Panc1 (cell line): ENCODE measurements at regions not wholly inside any gene's neighbourhood (a gene's known extent, or its start where the extent isn't known, plus 50 kb on each side); places are given as distances from the start of the nearest gene placed in this dataset.

Experiments
- ATAC-seq: fragments of 200-7000 bp; cut with Tn5 transposase; 2 replicates; pipeline ENCODE4 v1.9.1; 2020; ENCODE audit warnings: mild to moderate bottlenecking, moderate library complexity
- BruUV-seq: library from RNA; stranded (reverse); fragments of 400-500 nt; replicated peaks from 2 replicates; lab custom pipeline; 2021; lab: Mats Ljungman, UMichigan
- CTCF ChIA-PET: fragments of 300-600 bp; sonication (Branson Sonifier 250); formaldehyde crosslinking; loops from one replicate; lab custom pipeline; 2022; ENCODE audit warnings: antibody characterized with exemption; lab: Charles Lee
- POLR2A ChIA-PET: fragments of 300-600 bp; sonication (Branson Sonifier 250); formaldehyde crosslinking; loops from one replicate; lab custom pipeline; 2022; ENCODE audit warnings: antibody characterized with exemption; lab: Charles Lee
- DNase-seq: peaks from one replicate; pipeline ENCODE4 v3.0.0-alpha.2; 2010; ENCODE audit warnings: low read depth, low spot score
- H3K27ac ChIP-seq: 2 replicates; pipeline ENCODE4 v1.5.1; 2011; ENCODE audit warnings: mild to moderate bottlenecking, low read length, inconsistent platforms
- H3K27me3 ChIP-seq: fragments of 200-500 bp; sonication (Bioruptor generic); 2 replicates; pipeline ENCODE4 v1.6.0; 2014; ENCODE audit warnings: low read length, inconsistent platforms; ENCODE audit not compliant: control insufficient read depth, insufficient read depth
- H3K36me3 ChIP-seq: fragments of 200-500 bp; sonication (Bioruptor generic); 2 replicates; pipeline ENCODE4 v1.5.1; 2014; ENCODE audit warnings: inconsistent platforms, mild to moderate bottlenecking, low read length, moderate library complexity; ENCODE audit not compliant: control insufficient read depth, insufficient read depth
- H3K4me1 ChIP-seq: 2 replicates; pipeline ENCODE4 v1.5.1; 2011; ENCODE audit warnings: inconsistent platforms, mild to moderate bottlenecking, low read length, moderate library complexity; ENCODE audit not compliant: control insufficient read depth, insufficient read depth
- H3K4me3 ChIP-seq, 2 experiments: 2 replicates each; pipeline ENCODE4 v1.5.1; 2011 to 2012; ENCODE audit warnings: low read depth in 2 of 2, low read length in 2 of 2, mild to moderate bottlenecking in 2 of 2, inconsistent platforms in 1 of 2, moderate library complexity in 1 of 2
- H3K9me3 ChIP-seq: fragments of 200-500 bp; sonication (Bioruptor generic); 2 replicates; pipeline ENCODE4 v1.5.1; 2014; ENCODE audit warnings: low read depth, mild to moderate bottlenecking, inconsistent platforms, low read length, moderate library complexity; ENCODE audit not compliant: control insufficient read depth, insufficient read depth
- POLR2AphosphoS5 ChIP-seq: IDR thresholded peaks from 2 replicates; pipeline ENCODE4 v1.6.1; 2012; ENCODE audit warnings: mild to moderate bottlenecking, low read depth, low read length, moderate library complexity
- SIN3A ChIP-seq: IDR thresholded peaks from 2 replicates; pipeline ENCODE4 v1.6.1; 2012; ENCODE audit warnings: low read depth, mild to moderate bottlenecking, low read length, moderate library complexity, borderline replicate concordance; ENCODE audit not compliant: insufficient read depth
- TCF7L2 ChIP-seq: IDR thresholded peaks from 2 replicates; pipeline ENCODE4 v1.6.1; 2011; ENCODE audit warnings: mild to moderate bottlenecking, low read depth, low read length, inconsistent platforms
- in situ Hi-C: cut with HindIII; loops from 2 replicates; pipeline ENCODE4 v1.10.0; 2016; ENCODE audit warnings: low sequenced_read_pairs, low pct_unique_long_range_greater_than_20kb
- intact Hi-C: fragments of 100-400 bp; cut with micrococcal nuclease; formaldehyde crosslinking; loops from one replicate; pipeline ENCODE4 v1.10.0; 2022; ENCODE audit not compliant: unreplicated experiment
- TF ChIP-seq, protein P1 (sequence below), 2 experiments: IDR thresholded peaks; 2 replicates each; pipeline ENCODE4 v1.6.1; 2011 to 2012; ENCODE audit warnings: low read depth in 2 of 2, control low read depth in 1 of 2, low read length in 1 of 2, mild to moderate bottlenecking in 1 of 2, moderate library complexity in 1 of 2; ENCODE audit not compliant: insufficient read depth in 1 of 2
- TF ChIP-seq, protein P2 (sequence below): fragments of 450-650 bp; IDR thresholded peaks from 2 replicates; pipeline ENCODE4 v1.5.1; 2017; ENCODE audit warnings: mild to moderate bottlenecking

DNA sequence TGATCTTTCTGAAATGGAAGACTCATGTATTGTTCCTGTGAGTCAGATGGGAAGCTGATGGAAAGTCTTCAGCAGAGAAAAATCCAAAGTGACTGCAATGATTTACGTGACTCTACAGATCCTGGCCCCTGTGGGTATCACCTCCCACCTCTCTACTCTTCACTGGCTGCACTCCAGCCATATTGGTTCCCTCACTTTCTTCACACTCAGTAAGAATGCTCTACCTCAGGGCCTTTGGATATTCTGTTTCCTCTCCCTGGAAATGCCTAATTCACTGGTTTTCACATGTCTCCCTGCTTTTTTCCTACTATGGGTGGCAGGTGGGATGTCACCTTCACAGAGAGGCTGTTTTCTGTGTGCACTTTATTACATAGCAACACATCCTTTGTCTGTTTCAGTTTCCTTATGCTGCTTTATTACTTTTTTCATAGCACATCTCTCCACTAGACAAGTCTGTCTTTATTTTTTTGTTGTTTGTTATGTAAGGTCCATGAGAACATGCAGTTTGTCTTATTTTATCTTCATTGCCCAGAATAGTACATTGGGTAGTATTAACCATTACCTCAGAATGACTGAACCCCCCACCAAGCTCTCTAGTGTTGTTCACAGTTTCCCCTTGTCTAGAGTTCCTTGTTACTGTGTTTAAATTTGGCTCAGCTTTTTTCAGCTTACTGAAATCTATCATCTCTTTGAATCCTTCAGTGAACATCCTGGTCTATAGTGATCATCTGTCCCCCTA is 57.6 kb upstream of the CLNK start:
- DNase-seq (no peak), ATAC-seq (no peak)
- in situ Hi-C loops (no loop called here), intact Hi-C loops (no loop called here)
- H3K4me1 ChIP-seq, result no peaks in the 10 kb centered on the region
- no peaks in the 10 kb centered on the region for H3K9me3 ChIP-seq
- no peak overlapping the region for H3K4me3 ChIP-seq
- ChIA-PET CTCF (no interaction called here), POLR2A (no interaction called here)
- H3K27me3 ChIP-seq, result no peaks in the 10 kb centered on the region
- TF ChIP-seq SIN3A, result no peak
- TF ChIP-seq POLR2AphosphoS5, result no peak
- TF ChIP-seq TCF7L2, result no peak
- TF ChIP-seq, protein P1, sequence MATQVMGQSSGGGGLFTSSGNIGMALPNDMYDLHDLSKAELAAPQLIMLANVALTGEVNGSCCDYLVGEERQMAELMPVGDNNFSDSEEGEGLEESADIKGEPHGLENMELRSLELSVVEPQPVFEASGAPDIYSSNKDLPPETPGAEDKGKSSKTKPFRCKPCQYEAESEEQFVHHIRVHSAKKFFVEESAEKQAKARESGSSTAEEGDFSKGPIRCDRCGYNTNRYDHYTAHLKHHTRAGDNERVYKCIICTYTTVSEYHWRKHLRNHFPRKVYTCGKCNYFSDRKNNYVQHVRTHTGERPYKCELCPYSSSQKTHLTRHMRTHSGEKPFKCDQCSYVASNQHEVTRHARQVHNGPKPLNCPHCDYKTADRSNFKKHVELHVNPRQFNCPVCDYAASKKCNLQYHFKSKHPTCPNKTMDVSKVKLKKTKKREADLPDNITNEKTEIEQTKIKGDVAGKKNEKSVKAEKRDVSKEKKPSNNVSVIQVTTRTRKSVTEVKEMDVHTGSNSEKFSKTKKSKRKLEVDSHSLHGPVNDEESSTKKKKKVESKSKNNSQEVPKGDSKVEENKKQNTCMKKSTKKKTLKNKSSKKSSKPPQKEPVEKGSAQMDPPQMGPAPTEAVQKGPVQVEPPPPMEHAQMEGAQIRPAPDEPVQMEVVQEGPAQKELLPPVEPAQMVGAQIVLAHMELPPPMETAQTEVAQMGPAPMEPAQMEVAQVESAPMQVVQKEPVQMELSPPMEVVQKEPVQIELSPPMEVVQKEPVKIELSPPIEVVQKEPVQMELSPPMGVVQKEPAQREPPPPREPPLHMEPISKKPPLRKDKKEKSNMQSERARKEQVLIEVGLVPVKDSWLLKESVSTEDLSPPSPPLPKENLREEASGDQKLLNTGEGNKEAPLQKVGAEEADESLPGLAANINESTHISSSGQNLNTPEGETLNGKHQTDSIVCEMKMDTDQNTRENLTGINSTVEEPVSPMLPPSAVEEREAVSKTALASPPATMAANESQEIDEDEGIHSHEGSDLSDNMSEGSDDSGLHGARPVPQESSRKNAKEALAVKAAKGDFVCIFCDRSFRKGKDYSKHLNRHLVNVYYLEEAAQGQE (IDR thresholded peaks at IDR 0.05; ENCODE audit: insufficient read depth in 1 of 2, low read depth in 2 of 2, low read length in 1 of 2), result no peak
- H3K36me3 ChIP-seq, result no peaks in the 10 kb centered on the region
- no TSS peak for BruUV-seq
- H3K27ac ChIP-seq, result no peak overlapping the region

DNA sequence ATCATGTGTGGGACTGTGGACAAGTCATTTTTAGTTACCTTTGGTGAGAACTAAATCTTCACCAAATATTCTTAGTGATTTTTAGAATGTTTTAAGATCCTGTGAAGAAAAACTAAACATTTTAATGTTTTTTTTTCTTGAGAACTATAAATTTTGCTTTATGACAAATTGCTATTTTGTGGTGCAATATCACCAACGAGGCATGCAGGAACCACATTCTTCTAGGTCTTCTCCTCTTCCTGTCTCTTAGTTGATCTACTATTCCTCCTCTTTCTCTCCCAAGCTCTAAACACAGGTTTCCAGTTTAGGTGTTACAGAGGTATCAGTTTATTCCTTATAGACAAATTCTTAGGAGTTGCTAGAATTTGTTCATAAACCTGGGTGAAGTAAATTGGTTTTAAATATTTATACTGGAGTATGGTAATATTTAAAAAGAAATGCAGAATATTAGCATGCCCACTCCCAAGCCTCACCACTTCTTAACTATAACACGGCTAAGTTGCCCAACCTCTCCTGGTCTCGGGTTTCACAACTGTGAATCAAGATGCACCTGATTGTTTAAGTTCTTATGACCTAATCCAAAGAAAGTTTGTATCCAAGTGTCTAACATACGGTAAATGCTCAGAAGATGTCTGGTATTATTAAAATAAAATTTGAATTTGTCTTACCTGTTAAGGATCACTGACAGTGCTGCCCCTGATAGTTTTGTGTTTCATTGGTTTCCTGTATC is 56.5 kb upstream of the CLNK start:
- no peak overlapping the region for H3K4me3 ChIP-seq
- H3K27me3 ChIP-seq, result no peaks in the 10 kb centered on the region
- CTCF ChIA-PET, result no interaction called here
- TF ChIP-seq POLR2AphosphoS5, result no peak
- TF ChIP-seq, protein P1 (IDR thresholded peaks at IDR 0.05; ENCODE audit: insufficient read depth in 1 of 2, low read depth in 2 of 2, low read length in 1 of 2), result no peak
- TF ChIP-seq, protein P2, sequence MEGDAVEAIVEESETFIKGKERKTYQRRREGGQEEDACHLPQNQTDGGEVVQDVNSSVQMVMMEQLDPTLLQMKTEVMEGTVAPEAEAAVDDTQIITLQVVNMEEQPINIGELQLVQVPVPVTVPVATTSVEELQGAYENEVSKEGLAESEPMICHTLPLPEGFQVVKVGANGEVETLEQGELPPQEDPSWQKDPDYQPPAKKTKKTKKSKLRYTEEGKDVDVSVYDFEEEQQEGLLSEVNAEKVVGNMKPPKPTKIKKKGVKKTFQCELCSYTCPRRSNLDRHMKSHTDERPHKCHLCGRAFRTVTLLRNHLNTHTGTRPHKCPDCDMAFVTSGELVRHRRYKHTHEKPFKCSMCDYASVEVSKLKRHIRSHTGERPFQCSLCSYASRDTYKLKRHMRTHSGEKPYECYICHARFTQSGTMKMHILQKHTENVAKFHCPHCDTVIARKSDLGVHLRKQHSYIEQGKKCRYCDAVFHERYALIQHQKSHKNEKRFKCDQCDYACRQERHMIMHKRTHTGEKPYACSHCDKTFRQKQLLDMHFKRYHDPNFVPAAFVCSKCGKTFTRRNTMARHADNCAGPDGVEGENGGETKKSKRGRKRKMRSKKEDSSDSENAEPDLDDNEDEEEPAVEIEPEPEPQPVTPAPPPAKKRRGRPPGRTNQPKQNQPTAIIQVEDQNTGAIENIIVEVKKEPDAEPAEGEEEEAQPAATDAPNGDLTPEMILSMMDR, result no peak
- no peak for TF ChIP-seq SIN3A
- no peak for TF ChIP-seq TCF7L2
- no peak for ATAC-seq
- no peaks in the 10 kb centered on the region for H3K9me3 ChIP-seq
- no peaks in the 10 kb centered on the region for H3K36me3 ChIP-seq
- in situ Hi-C loops, result no loop called here
- no peaks in the 10 kb centered on the region for H3K4me1 ChIP-seq
- H3K27ac ChIP-seq, result no peak overlapping the region
- POLR2A ChIA-PET, result no interaction called here
- no TSS peak for BruUV-seq
- DNase-seq, result no peak
- intact Hi-C loops, result no loop called here
